OCI-LY3 (cell line): ENCODE measurements at regions not wholly inside any gene's neighbourhood (a gene's known extent, or its start where the extent isn't known, plus 50 kb on each side); places are given as distances from the start of the nearest gene placed in this dataset.

Source experiments
- H2AFZ ChIP-seq: fragments of 200-600, 300-600 bp; shearing (Covaris generic); 2 replicates; pipeline ENCODE4 v1.6.0; 2014; ENCODE audit warnings: antibody characterized with exemption, low read depth, low read length
- H3K27ac ChIP-seq: fragments of 200-600, 300-600 bp; sonication (generic); 2 replicates; pipeline ENCODE4 v1.5.1; 2014; ENCODE audit warnings: mild to moderate bottlenecking, low read length, moderate library complexity, mixed read lengths
- H3K27me3 ChIP-seq: fragments of 200-600, 300-600 bp; sonication (generic); 2 replicates; pipeline ENCODE4 v1.6.1; 2014; ENCODE audit warnings: low read depth, low read length, mixed read lengths
- H3K36me3 ChIP-seq: fragments of 200-600, 300-600 bp; sonication (generic); replicated peaks from 2 replicates; pipeline ENCODE3; 2014; ENCODE audit warnings: low read depth, low read length, mixed read lengths
- H3K4me1 ChIP-seq: fragments of 300-600, 200-600 bp; sonication (generic); 2 replicates; pipeline ENCODE4 v1.6.1; 2014; ENCODE audit warnings: low read length, mixed read lengths
- H3K4me2 ChIP-seq: fragments of 200-600, 300-600 bp; sonication (generic); 2 replicates; pipeline ENCODE4 v1.6.1; 2014; ENCODE audit warnings: low read length, mixed read lengths
- H3K4me3 ChIP-seq: fragments of 300-600, 200-600 bp; sonication (generic); 2 replicates; pipeline ENCODE4 v1.5.1; 2014; ENCODE audit warnings: antibody characterized with exemption, mild to moderate bottlenecking, low read length, moderate library complexity
- H3K79me2 ChIP-seq: fragments of 300-600, 200-600 bp; shearing (Covaris generic); 2 replicates; pipeline ENCODE4 v1.6.1; 2014; ENCODE audit warnings: mild to moderate bottlenecking, low read length, mixed read lengths
- H3K9ac ChIP-seq: fragments of 300-600, 200-600 bp; shearing (Covaris generic); 2 replicates; pipeline ENCODE4 v1.6.0; 2014; ENCODE audit warnings: mild to moderate bottlenecking, low read length, moderate library complexity
- H3K9me3 ChIP-seq: fragments of 200-600, 300-600 bp; shearing (Covaris generic); 2 replicates; pipeline ENCODE4 v1.6.1; 2014; ENCODE audit warnings: low read length, mixed read lengths; ENCODE audit not compliant: insufficient read depth
- H4K20me1 ChIP-seq: fragments of 200-600, 300-600 bp; sonication (generic); 2 replicates; pipeline ENCODE4 v1.6.1; 2016; ENCODE audit warnings: low read length, mixed read lengths; ENCODE audit not compliant: insufficient read depth
- CTCF ChIP-seq: fragments of 200-600, 300-600 bp; sonication (generic); IDR thresholded peaks from 2 replicates; pipeline ENCODE4 v1.5.1; 2014; ENCODE audit warnings: antibody characterized with exemption, low read length, low read depth
- EZH2phosphoT487 ChIP-seq: fragments of 200-600 bp; shearing (Covaris generic); IDR thresholded peaks from 2 replicates; pipeline ENCODE4 v1.6.1; 2018; ENCODE audit warnings: antibody characterized with exemption, mixed run types, low read depth

DNA sequence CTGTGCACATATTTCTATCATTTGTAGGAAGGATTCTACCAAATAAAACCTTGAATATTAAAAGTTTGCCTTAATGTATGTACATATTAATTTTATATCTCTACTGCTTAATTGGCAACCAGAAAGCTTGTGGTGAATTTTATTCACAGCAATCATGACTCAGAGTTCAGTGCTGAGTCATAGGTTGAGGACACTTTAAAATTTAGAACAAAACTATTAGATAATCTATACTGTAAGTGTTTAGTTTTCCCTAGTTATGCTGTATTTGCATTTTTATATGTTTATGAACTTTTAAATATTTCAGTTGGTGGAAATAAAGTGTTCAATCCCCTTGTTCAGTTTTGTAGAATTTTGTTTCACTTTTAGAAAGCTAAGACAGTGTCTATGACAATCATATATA lies 841.5 kb downstream of the KCNT2 start:
- no peak overlapping the region for H3K9ac ChIP-seq
- H3K4me1 ChIP-seq = no peaks in the 10 kb centered on the region
- no peaks in the 10 kb centered on the region for H3K79me2 ChIP-seq
- no peak overlapping the region for H3K4me2 ChIP-seq
- no peak overlapping the region for H2AFZ ChIP-seq
- H3K27ac ChIP-seq = no peak overlapping the region
- no peaks in the 10 kb centered on the region for H4K20me1 ChIP-seq
- H3K9me3 ChIP-seq = no peaks in the 10 kb centered on the region
- TF ChIP-seq CTCF (no peak), EZH2phosphoT487 (no peak)
- H3K4me3 ChIP-seq = no peak overlapping the region
- no peaks in the 10 kb centered on the region for H3K36me3 ChIP-seq
- no peaks in the 10 kb centered on the region for H3K27me3 ChIP-seq

GRCh38 chr1:195765099-195765498 lies 843.1 kb downstream of the KCNT2 start:
- H3K27ac ChIP-seq = no peak overlapping the region
- no peak overlapping the region for H3K4me3 ChIP-seq
- no peaks in the 10 kb centered on the region for H3K79me2 ChIP-seq
- H3K9me3 ChIP-seq = no peaks in the 10 kb centered on the region
- no peaks in the 10 kb centered on the region for H3K27me3 ChIP-seq
- H3K4me2 ChIP-seq = no peak overlapping the region
- H4K20me1 ChIP-seq = no peaks in the 10 kb centered on the region
- no peaks in the 10 kb centered on the region for H3K36me3 ChIP-seq
- H3K4me1 ChIP-seq = no peaks in the 10 kb centered on the region
- TF ChIP-seq EZH2phosphoT487 (no peak), CTCF (no peak)
- H2AFZ ChIP-seq = no peak overlapping the region
- H3K9ac ChIP-seq = no peak overlapping the region

DNA sequence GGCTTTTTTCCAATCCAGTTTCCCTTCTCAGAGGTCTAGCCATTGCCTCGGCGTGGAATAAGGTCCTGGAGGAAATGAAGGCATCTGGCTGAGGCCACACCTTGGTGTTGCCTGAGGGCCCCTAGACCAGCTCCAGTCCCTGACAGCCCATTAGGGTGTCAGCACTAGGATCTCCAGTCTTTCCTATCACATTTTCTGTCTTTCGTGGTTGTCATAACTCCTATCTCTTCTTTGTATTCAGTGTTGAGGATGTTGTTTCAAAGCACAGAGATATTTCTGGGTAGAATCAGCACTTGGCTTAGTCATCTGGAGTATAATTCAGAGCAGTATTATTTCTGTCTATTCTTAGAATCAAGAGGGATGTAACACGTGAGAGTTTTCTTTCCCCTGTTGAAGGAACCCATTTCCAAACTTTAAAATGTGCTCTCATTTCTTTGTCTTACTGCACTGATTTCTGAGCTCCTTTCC lies 844.3 kb downstream of the KCNT2 start:
- no peaks in the 10 kb centered on the region for H3K79me2 ChIP-seq
- no peaks in the 10 kb centered on the region for H3K36me3 ChIP-seq
- no peak overlapping the region for H2AFZ ChIP-seq
- H3K4me3 ChIP-seq = no peak overlapping the region
- H3K9me3 ChIP-seq = no peaks in the 10 kb centered on the region
- H3K27ac ChIP-seq = no peak overlapping the region
- H3K27me3 ChIP-seq = no peaks in the 10 kb centered on the region
- H3K4me2 ChIP-seq = no peak overlapping the region
- H3K9ac ChIP-seq = no peak overlapping the region
- TF ChIP-seq EZH2phosphoT487 (no peak), CTCF (no peak)
- H3K4me1 ChIP-seq = no peaks in the 10 kb centered on the region
- H4K20me1 ChIP-seq = no peaks in the 10 kb centered on the region

- Histone ChIP-seq H3K4me1 (no peaks in the 10 kb centered on the region), H3K27ac (no peak overlapping the region), H3K4me2 (no peak overlapping the region), H2AFZ (no peak overlapping the region), H4K20me1 (no peaks in the 10 kb centered on the region), H3K9me3 (no peaks in the 10 kb centered on the region), H3K4me3 (no peak overlapping the region), H3K9ac (no peak overlapping the region), H3K36me3 (no peaks in the 10 kb centered on the region), H3K79me2 (no peaks in the 10 kb centered on the region), H3K27me3 (no peaks in the 10 kb centered on the region)
- no peak for TF ChIP-seq CTCF
- no peak for TF ChIP-seq EZH2phosphoT487
These were observed 844.9 kb downstream of the KCNT2 start for GRCh38 chr1:195763146-195763906.
